ENCODE measurements at regions not wholly inside any gene's neighbourhood (a gene's known extent, or its start where the extent isn't known, plus 50 kb on each side); places are given as distances from the start of the nearest gene placed in this dataset.
A peak's percentile ranks its signal among the peaks of the same experiment; 100 is the strongest.
"Not testable (repeated sequence)": the region's sequence is repeated elsewhere in the genome, so short reads cannot be mapped to it uniquely, and the experiment has no call there.

DNA sequence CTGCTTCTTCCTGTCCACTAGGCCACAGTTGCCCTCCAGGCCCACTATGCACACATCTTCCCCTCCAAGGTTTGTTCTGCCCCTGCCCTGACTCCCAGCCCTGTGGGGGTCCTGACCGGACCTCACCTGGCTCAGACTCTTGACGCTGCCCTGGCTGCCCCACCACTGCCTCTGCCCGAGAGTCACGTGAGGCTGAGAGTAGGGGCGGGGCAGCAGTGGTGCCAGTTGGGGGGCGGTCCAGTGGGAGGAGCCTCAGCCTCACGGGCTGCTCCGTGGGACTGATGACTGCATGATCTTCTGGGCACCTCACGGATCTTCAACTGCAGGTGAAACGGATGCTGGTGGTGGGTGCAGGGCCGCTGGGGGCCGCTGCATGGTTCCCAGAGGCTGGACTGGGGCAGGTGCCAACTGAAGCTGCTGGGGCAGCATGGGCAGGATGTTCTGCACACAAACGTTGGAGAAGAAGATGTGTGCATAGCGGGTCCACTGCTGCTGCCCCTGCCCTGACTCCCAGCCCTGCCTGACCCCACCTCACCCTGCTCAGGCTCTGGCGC lies 77.6 kb downstream of the HHIPL2 start:
- not testable (repeated sequence) for DNase-seq

DNA sequence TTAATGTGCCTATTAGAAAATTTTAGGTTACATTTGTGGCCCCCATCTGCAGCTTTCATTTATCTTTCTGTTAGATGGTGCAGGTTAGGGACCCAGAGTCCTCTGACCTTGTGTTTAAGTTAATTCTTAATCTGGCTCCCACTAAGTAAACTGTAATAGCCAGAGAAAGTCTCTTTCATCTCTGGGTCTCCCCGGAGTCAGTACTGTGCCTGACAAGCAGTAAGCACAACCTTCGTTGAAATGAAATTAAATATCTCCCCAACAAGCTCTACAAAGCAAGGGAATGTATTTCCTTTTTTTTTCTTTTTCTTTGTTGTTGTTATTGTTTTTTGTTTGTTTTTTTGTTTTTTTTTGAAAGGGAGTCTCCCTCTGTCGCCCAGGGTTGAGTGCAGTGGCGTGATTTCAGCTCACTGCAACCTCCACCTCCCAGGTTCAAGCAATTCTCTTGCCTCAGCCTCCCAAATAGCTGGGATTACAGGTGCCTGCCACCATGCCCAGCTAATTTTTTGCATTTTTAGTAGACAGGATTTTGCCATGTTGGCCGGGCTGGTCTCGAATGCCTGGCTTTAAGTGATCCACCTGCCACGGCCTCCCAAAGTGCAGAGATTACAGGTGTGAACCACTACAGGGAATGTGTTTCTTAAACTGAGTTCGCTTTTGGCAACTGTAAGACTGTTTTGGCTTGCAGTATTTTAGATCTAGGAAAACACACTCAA lies 81.6 kb downstream of the HHIPL2 start:
- no peak for DNase-seq

DNA sequence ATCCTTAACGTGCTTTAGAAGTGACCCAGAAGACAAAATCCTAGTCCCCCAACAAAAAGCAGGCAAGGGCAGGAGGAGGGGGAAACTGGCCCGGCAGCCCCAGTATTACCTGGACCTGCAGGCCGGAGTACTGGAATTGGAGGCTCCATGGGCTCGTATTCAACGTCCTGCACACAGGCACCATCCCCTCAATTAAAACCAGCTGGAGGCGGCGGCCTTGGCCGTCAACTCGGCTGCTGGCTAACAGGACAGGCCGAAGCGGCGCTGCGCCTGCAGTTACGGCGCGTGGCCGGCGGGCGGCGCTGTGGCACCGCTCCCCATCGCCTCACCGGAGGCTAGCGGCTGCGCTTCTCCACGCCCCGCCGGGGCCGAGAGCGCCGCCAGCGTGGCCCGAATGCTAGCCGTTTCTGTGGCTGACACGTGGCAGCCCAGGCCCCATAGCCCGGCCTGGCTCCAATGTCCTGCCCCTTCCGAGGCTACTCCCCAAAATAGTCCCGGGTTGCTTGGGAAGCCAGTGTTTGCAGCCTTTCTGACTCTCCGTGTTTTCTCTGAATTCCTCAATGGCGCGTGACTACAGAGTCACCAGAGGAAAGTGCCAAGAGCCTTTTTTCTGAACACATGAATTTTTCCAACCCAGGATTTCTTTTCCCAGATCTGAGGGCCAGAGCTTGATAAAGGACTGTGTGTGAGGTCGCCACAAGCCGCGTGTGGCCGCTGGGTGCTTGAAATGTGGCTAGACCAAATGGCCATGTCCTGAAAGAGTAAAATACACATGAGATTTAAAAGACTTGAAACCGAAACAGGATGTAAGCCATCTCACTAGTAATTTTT lies 82.5 kb downstream of the HHIPL2 start:
- peak; percentile 56 for DNase-seq

DNA sequence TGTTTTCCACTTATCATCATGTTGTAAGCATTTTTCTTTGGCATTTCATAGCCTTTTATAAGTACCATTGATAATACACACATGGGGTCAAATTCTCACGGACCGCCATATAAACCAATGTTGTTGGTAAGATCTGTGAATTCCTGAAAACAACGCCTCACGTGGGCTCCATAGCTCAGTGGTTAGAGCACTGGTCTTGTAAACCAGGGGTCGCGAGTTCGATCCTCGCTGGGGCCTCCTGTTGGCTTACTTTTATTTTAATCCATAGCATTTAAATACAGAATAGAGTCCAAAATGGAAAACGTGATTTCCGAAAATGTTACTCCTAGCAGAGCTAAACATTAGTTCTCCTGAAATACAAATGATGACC lies 83.1 kb downstream of the HHIPL2 start:
- DNase-seq = peak; percentile 46

DNA sequence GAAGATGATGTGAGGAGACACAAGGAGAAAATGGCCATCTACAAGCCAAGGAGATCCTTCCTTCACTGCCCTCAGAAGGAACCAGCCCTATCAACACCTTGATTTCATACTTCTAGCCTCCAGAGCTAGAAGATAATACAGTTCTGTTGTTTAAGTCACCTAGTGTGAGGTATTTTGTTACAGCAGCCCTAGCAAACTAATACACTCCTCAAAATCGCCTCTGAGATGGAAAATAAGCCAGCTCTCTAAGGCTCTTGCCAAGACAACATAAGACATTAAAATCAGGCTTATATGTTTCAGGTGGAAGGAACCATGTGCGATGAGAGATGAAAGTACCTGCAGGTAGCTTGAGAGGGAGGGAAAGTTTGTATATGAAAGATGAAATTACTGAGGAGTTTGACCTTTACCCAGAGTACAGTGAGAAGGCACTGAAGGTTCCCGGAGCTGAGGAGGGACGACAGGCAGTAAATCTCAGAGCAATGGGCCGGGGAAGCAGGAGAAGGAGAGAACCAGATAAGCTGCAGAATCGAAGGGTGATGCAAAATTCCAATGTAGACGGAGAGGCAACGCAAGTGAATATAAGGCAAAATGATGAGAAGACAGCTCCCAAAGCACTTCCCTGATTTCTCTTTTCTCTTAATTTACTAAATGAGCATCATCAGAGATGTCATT lies 84.7 kb downstream of the HHIPL2 start:
- DNase-seq = no peak

DNA sequence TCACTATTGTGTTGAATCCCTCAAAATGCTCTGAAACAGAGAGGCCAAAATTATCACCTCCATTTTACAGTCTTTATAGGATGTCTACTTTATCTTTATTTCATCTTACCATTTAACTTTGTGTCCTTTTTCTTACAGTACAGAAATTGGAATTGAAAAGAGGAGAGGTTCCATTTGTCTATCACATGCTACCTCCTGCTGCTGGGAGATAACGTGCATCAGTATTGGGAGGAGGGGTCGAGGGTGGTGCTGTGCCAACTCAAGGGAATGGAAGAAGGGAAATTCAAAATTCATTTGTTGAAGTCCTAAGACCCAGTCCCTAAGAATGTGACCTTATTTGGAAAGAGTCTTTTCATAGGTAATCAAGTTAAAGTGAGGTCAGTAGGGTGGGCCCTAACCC lies 85.3 kb downstream of the HHIPL2 start:
- no peak for DNase-seq

DNA sequence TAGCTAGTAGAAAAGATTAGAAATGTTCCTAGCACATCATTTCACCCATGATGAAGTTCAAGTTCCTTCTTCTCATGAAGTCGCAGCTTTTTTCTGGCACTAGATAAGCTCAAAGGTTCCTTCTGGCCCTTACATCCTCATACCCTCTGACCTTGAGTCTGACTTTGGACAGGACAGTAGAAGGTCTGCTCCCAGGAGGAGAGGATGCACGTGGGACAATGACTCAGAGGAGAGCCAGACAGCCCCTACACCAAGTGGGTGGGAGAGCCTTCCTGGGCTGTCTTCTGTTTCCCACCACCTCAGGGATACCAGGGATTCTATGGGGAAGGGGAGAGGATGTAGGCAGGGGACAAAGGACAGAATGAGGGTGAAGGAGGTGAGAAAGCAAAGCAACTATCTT lies 86.0 kb downstream of the HHIPL2 start:
- no peak for DNase-seq

DNA sequence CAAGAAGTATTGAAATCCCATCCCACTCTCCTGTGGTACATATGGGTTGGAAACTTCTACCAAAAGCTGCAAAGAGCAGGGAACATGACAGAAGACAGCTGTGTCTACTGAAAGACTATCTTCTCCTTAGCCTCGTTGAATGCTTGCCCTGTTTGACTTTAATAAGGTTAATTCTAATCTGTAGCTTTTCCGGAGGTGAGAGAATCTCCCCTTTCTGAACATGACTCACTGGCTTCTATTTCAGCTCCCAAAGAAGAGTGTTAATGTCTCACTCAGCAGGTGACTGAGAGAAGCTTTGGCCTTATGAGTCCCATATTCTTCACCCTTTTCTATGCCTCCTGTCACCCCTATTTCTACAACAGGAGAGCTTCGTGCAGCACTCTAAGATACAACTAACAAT lies 88.3 kb downstream of the HHIPL2 start:
- DNase-seq = no peak

DNA sequence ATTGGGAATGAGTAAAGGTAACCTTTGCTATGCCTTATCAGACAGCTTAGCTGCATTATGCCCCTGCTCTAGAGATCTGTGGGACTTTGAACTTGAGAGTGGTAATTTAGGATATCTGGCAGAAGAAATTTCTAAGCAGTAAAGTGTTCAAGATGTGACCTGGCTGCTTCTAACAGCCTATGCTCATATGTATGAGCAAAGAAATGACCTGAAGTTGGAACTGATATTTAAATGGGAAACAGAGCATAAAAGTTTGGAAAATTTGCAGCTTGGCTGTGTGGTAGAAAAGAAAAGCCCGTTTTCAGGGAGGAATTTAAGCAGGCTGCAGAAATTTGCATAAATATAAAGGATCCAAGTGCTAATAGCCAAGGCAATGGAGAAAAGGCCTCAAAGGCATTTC lies 90.4 kb downstream of the HHIPL2 start:
- DNase-seq = no peak

DNA sequence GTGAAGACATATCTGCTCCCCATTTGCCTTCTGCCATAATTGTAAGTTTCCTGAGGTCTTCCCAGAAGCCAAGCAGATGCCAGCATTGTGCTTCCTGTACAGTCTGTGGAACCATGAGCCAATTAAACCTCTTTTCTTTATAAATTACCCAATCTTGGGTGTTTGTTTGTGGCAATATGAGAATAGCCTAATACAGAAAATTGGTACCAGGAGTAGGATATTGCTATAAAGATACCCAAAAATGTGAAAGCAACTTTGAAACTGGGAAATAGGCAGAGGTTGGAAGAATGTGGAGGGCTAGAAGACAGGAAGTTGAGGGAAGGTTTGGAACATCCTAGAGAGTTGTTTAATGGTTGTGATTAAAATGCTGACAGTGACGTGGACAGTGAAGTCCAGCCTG lies 90.8 kb downstream of the HHIPL2 start:
- no peak for DNase-seq

DNA sequence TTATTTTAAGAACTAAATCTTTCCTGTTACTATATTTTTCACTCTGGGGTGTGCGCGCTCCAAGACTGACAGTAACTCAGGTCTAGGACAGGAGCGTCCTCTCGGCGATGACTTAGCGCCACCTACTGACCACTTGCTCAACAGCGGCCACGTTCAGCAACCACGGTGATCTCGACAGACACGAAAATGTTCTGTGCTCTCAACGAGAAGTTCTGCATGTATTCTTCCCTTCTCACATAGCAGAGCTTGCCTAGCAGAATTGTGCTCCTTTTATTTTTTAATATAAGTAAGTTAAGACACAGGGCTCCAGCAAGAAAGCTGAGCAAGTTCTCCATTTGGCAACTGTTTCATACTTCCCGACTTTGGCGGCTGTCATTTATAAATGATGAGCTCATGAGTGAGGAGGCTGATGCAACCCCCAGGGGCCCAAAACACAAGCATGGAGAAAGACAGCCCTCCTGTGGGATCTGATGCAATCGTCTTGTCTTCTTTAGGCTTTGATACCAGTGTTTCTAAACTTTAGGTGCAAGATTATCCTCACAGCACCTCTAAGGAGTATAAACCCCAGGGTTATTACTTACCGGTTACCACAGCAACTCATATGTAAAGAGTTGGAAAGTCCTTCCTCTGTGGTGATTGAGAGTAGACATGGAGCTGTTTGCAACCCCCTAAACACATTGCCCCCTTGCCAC lies 92.6 kb downstream of the HHIPL2 start:
- DNase-seq = peak; percentile 58

DNA sequence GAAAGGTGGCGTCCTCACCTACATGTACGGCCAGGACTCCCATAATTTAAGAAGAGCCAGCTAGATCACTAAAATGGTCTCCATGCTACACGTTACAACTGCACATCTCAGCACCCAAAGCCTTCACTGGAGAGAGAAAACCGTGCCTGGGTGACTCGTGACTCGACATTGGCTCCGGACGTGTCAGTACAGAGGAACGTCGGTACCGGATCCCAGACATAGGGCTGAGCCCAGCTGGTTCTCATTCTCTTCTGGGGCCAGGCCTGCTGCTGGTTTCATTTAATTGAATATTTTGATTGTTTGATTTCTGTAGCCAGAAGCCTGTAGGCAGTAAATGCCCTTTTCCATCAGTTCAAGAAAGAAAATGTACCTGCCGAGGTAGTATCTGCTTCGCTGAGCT lies 93.1 kb downstream of the HHIPL2 start:
- DNase-seq = no peak

DNA sequence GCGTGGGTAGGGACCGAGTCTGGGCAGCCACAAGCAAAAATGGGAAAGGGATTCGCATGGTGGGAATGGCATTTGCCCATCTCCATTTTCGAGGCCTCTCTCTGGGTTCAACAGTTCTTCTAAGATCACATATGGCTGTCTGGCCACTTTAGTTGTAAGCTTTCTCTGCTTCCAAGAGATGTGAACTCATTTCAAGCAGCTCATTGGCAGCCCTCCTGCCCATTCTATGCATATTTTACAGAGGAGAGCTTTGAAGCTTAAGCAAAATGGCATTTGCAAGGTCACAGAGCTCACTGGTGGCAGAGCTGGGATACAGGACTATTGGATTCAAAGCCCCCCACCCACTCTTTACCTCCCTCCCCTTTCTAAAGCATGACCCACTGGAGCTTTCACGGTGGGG lies 93.7 kb downstream of the HHIPL2 start:
- no peak for DNase-seq

DNA sequence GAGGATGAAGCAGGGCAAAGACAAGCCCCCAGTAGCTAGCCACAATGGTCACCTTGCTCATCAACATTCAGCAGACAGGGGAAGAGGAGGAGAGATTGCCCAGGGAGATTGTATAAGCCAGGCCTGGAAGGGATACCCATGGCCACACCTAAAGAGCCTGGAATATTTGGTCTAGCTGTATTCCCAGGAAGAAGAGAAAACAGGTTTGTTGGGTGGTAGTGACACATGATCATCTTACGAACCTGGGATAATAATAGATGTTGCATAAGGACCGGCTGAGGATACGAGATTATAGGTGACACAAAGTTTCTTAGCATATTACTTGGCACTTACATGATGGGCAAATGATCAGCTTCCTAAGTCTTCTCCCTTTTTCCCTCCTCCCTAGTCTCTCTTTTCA lies 95.9 kb downstream of the HHIPL2 start:
- DNase-seq = no peak

DNA sequence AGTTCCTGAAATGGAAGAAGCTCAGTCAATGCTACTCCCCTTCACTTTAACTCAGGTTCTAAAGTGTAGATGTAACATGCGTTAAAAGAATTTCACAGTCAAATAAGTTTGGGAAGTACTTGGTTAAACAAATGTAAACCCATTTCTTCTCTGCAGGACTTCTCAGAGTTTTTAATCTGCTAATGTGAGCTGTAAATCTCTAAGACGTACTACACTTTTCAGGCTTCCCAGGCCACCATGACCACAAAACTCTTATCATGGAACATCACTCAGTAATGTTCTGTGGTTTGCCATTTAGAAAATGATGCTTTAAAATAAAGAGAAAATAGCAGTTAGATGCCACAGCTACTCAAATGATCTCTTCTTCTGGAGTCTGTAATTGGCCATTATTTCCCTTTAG lies 104.3 kb downstream of the HHIPL2 start:
- no peak for DNase-seq

DNA sequence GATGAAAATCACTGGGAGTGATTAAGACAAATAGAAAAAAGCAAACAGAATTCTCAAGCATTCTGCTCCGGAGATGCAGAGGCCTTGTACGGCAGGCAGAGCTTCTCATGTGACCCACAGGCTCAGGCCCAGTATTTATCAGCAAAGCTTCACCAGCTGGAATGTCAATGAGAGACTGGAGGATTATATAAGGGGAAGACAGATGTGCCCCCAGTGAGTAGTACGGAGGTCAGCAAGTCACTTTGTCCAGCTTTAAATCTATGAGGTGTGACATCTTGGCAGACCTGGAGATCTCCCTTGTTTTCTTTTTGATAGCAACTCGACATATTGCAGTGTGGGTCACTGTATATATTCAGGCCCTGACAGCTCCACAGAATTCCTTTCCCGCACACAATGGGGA lies 106.8 kb downstream of the HHIPL2 start:
- DNase-seq = no peak

DNA sequence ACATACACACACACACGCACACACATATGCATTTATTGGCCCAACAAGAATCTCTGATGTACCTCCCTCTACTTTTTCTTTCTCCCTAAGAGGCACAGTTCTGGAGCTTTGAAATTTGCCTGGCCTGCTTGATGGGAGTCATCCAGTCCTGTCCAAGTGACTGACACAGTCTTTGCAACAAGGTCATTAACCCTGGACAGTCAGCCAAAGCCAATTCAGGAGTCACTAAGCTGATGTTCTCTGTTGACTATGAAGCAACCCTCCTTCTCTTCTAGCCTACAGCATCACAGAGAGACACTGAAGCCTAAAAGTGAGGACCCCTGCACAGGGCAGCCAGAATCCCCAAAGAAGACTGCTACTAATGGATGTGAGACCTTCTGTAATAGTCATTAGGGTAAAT lies 123.1 kb downstream of the HHIPL2 start:
- no peak for DNase-seq

DNA sequence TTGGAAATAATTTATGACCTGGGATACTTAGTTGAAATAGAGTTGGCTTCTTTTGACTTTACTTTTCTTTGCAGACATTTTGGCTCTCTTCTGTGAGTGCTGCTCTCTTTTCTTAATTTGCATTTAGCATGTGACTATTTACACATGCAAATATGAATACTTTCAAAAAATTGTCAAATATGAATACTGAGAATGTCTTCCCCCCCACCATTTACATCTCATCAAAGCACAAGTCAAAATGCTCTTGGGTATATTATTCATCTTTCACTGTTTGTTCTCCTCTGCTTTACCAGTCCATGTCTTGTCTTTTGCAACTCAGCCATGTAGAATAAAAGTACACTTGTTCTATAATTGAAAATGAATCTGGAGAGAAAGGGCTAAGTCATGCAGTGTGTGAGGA lies 126.5 kb downstream of the HHIPL2 start:
- no peak for DNase-seq

DNA sequence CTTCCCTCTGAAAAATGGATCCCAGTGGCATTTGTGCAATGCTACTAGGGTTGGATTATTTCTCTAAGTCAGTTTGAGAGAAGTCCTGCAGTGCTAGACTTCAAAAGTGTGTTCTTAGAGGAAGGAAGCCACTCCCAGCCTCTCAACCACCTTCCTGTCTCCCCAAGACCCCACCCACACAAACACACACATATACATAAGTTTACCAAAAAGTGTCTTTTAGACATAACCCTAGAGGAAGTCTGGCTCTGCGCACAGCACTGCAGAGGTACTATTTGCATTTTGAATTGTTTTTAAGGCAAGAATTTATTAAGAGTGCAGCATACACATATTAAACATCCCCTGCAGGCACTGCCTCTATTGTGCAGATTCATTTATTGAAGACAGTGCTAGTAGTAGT lies 127.3 kb downstream of the HHIPL2 start:
- no peak for DNase-seq

DNA sequence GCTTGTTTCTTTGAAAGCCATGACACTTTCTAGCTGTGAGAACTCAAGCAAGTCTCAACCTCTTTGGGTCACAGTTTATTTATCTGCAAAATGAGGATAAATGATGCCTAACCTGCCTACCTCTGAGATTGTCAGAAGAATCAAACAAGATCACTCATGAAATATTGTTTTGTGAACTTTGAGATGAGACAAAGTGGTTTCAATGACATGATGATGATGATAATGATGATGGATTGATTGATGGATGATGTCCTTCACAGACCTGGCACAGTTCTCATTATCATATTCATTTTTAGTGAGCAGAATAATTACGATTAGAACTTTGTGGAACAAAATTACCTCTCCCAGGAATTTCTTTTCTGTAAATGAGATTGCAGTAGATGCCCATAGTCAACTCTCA lies 129.2 kb downstream of the HHIPL2 start:
- DNase-seq = no peak

DNA sequence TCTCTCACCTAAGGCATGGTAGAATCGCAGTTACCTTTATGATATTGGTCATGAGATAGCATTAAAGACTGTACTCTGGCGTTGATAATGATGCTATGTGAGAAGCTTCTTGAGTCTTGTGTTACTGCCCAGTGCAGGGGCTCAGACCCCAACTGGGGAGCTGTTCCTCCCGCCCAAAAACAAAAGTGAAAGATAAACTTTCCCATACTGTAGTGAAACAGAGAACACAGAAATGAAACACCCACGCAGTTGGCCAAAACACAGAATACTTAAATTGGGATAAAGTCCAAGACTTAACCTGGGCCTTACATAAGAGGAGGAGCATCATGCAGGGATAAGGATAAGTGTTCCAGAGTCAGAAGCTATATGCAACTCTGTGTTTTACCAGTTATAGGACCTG lies 130.6 kb downstream of the HHIPL2 start:
- no peak for DNase-seq

DNA sequence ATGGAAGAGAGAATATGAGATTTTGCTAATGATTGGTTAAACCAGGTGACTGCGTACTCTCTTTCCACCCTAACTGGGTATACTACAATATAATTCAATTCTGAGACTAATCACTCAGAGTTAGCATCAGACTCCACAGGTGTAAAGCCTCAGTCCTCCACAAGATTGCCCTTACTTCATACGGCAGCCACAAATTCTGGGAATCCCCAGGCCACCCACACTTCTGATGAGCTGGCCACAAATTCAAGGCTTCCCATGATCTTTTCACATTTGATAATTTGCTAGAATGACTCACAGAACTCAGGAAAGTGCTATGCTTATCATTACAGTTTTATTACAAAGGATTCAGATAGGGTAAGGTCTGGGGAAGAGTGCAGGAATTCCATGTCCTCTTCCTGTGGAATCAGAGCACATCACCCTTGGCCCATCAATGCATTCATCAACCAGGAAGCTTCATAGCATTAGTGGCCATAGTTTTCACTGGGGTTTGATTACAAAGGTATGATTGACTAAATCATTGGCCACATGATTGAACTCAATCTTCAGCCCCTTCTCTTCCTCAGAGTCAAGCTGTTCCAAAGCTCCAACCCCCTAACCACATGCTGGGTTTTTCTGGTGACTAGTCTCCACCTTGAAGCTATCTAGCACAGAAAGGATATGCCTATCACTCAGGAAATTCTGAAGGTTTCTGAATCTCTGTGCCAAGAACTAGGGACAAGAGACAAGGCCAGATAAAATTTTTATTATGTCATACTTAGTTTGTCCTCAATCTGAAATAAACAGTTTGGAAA lies 131.7 kb downstream of the HHIPL2 start:
- no peak for DNase-seq

All from effector CD8-positive, alpha-beta T cell (primary cell).